CD4-positive, alpha-beta T cell treated with Interleukin-15 for 1 hour (primary cell): ENCODE measurements at regions not wholly inside any gene's neighbourhood (a gene's known extent, or its start where the extent isn't known, plus 50 kb on each side); places are given as distances from the start of the nearest gene placed in this dataset.

ENCODE experiments used
- DNase-seq: peaks from one replicate; pipeline ENCODE4 v3.0.0-alpha.2; 2020

- no peak for DNase-seq
Observed at GRCh38 chr10:91149550-91149949, 70.9 kb upstream of the PCGF5 start.

GRCh38 chr10:91150631-91151030 is 69.8 kb upstream of the PCGF5 start:
- no peak for DNase-seq

- DNase-seq = no peak
Observed at GRCh38 chr10:91153508-91153907, 67.0 kb upstream of the PCGF5 start.

DNA sequence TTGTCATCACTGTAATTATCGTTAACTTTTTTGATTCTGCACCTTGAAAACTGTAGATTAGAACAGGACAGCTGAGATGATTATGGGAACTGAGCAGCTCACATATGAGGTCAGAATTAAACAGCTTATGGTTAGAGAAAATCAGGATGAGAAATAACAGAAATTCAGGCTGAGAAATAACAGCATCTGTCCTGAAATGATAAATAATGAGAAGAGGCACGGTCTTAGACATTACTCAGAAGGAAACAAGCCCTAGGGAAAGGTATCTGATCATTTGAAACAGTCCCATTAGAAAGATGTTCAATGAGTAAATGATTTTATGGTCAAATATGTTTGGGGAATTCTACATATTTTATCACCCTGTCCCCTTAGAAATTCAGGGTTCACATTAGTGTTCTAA is 65.6 kb upstream of the PCGF5 start:
- DNase-seq = no peak

GRCh38 chr10:91156196-91156595 is 64.3 kb upstream of the PCGF5 start:
- DNase-seq = no peak

DNA sequence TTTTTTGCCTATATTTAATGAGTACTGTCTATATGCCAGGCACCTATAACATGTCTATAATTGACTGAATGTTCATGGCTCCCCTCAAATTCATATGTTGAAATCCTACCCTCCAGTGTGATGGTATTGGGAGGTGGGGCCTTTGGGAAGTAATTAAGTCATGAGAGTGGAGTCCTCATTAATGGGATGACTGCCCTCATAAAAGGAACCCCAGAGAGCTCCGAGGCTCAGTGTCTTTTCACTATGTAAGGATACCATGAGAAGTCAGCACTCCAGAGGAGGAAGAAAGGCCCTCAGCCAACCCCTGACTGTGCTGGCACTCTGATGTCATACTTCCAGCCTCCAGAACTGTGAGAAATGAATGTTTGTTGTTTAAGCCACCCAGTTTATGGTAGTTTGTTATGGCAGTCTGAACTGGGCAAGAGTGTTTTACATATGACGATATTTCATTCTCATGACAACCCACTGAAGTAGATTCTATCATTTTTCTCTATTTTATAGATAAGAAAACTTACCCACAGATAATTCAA is 61.1 kb upstream of the PCGF5 start:
- DNase-seq = no peak

DNA sequence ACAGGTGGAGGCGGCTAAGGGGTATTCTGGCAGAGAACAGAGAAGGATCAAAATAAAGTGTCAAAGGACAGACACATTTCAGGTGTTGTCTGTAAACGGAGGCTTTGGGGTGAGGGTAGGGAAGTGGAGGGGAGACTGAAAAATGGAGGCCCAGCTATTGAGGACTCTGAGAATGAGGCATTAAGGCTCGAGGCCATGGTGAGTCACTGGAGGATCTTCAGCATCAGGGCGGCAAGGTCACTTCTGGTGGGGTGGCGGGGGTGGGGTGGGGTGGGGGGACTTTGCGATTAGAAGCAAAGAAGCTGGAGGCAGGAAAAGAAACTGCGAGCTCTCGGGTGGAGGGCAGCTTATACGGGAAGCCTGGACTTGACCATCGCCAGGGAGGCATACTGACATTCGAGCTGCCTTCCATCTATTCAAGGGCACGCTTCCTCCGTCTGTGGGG is 58.4 kb upstream of the PCGF5 start:
- peak; percentile 35 for DNase-seq

DNA sequence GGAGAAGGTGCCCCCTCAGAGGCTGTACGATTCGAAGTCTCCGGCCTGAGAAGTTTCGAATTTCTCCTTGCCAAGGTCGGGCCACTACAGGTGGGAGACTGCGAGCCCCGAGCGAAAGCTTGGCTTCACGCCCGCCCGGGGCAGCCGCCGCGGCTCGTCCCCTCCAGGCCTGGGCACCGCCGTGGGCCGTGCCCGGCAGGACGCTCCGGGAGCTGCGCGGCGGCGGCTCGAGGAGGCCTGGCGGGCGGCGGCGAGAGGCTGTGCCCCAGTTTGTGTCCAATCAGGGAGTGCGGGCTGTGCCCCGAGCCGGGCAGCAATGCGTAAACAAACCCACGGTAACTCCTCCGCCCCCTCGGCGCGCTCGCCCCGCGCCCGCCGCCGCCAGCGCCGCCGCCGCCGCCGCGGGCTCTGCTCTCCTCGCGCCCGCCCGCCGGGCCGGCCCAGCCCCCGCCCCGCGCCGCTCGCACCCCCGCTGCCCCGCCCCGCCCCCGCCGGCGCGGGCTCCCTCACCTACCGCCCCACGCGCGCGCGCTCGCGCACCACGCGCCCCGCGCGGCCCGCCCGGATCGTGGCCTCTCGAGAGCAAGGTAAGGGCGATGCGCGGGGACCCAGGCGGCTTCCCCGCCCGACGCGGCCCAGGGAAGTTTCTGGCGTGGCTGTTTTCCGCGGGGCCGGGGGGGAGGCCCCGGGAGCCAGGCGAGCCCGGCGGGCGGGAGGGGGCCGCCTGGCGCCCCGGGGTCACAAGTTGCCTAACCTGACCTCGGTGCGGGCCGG is 57.8 kb upstream of the PCGF5 start:
- DNase-seq = peak; percentile 82

DNA sequence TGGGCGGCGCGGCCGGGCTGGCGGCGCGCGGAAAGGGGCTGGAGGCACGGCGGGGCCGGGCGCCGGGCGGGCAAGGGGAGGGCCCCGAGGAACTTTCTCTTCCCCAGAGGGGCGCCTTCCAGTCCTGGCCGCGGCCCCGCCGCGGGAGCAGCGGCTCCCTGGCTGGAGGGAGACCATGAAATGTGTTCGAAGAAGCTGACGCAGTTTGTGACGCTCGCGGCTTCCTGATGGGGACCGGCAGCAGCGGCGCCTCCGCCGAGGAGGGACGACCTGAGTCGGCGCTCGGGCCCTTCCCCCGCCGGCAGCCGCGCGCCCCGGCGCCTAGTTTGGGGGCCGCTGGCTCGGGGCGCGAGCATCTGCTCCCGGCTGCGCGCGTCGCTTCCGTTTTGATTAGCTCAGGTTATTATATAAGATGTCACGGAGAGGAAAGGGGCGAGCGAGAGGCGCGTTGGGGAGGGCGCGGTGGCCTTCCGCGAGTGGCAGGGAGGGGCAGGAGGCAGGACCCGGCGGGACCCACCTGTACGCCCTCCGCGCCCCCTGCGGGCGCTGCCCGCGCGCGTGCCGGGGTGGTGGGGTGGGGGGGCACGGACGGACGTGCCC is 57.1 kb upstream of the PCGF5 start:
- peak; percentile 87 for DNase-seq

GRCh38 chr10:91163869-91164474 is 56.5 kb upstream of the PCGF5 start:
- peak; percentile 82 for DNase-seq

- DNase-seq = no peak
Observed at GRCh38 chr10:91164520-91165065, 55.9 kb upstream of the PCGF5 start.

- no peak for DNase-seq
Observed at GRCh38 chr10:91167406-91167805, 53.1 kb upstream of the PCGF5 start.

DNA sequence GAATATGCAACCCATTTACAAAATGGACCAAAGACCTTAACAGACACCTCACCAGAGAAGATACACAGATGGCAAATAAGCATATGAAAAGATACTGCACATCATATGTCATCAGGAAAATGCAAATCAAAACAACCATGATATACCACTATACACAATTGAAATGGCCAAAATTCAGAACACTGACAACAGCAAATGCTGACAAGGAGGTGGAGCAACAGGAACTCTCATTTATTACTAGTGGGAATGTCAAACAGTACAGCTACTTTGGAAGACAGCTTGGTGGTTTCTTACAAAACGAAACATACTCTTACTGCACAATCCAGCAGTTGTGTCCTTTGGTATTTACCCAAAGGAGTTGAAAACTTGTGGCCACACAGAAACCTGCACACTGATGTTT is 50.0 kb upstream of the PCGF5 start:
- DNase-seq = no peak
